ENCODE measurements at regions not wholly inside any gene's neighbourhood (a gene's known extent, or its start where the extent isn't known, plus 50 kb on each side); places are given as distances from the start of the nearest gene placed in this dataset.

GRCh38 chr1:61534847-61535246, 190.1 kb downstream of the TM2D1 start:
- Histone ChIP-seq H3K27ac (ENCODE audit: low read depth in 2 of 2, low read length in 2 of 2) (no peak overlapping the region), H3K36me3 (ENCODE audit: control insufficient read depth in 2 of 3, insufficient read depth in 3 of 3, low read length in 3 of 3) (no peaks in the 10 kb centered on the region), H3K9ac (ENCODE audit: low read length in 3 of 3) (no peak overlapping the region), H3K9me3 (ENCODE audit: control insufficient read depth in 2 of 3, insufficient read depth in 1 of 3, low read length in 3 of 3) (no peaks in the 10 kb centered on the region), H3K27me3 (ENCODE audit: control insufficient read depth, insufficient read depth, low read length) (no peaks in the 10 kb centered on the region), H3K4me3 (ENCODE audit: low read length in 3 of 3) (no peak overlapping the region), H3K4me1 (ENCODE audit: control insufficient read depth in 2 of 3, insufficient read depth in 2 of 3, low read depth in 1 of 3, low read length in 3 of 3) (no peaks in the 10 kb centered on the region)
- intact Hi-C loops (cut with DNase I): no loop called here
- no peak for FAIRE-seq
- DNase-seq: no peak
- no peak for TF ChIP-seq CTCF (IDR thresholded peaks at IDR 0.05; ENCODE audit: borderline replicate concordance, extremely low read depth, insufficient read depth)

GRCh38 chr1:61533546-61533945, 191.4 kb downstream of the TM2D1 start:
- no peaks in the 10 kb centered on the region for H3K9me3 ChIP-seq (ENCODE audit: control insufficient read depth in 2 of 3, insufficient read depth in 1 of 3, low read length in 3 of 3)
- TF ChIP-seq CTCF (IDR thresholded peaks at IDR 0.05; ENCODE audit: borderline replicate concordance, extremely low read depth, insufficient read depth): no peak
- intact Hi-C loops (cut with DNase I): no loop called here
- no peak overlapping the region for H3K27ac ChIP-seq (ENCODE audit: low read depth in 2 of 2, low read length in 2 of 2)
- H3K9ac ChIP-seq (ENCODE audit: low read length in 3 of 3): no peak overlapping the region
- FAIRE-seq (no peak), DNase-seq (no peak)
- no peak overlapping the region for H3K4me3 ChIP-seq (ENCODE audit: low read length in 3 of 3)
- no peaks in the 10 kb centered on the region for H3K36me3 ChIP-seq (ENCODE audit: control insufficient read depth in 2 of 3, insufficient read depth in 3 of 3, low read length in 3 of 3)
- no peaks in the 10 kb centered on the region for H3K4me1 ChIP-seq (ENCODE audit: control insufficient read depth in 2 of 3, insufficient read depth in 2 of 3, low read depth in 1 of 3, low read length in 3 of 3)
- no peaks in the 10 kb centered on the region for H3K27me3 ChIP-seq (ENCODE audit: control insufficient read depth, insufficient read depth, low read length)

GRCh38 chr1:61531716-61532115, 193.2 kb downstream of the TM2D1 start:
- H3K4me1 ChIP-seq (ENCODE audit: control insufficient read depth in 2 of 3, insufficient read depth in 2 of 3, low read depth in 1 of 3, low read length in 3 of 3): no peaks in the 10 kb centered on the region
- no peak overlapping the region for H3K4me3 ChIP-seq (ENCODE audit: low read length in 3 of 3)
- intact Hi-C loops (cut with DNase I): no loop called here
- no peak for FAIRE-seq
- H3K9ac ChIP-seq (ENCODE audit: low read length in 3 of 3): no peak overlapping the region
- no peaks in the 10 kb centered on the region for H3K27me3 ChIP-seq (ENCODE audit: control insufficient read depth, insufficient read depth, low read length)
- no peaks in the 10 kb centered on the region for H3K36me3 ChIP-seq (ENCODE audit: control insufficient read depth in 2 of 3, insufficient read depth in 3 of 3, low read length in 3 of 3)
- DNase-seq: no peak
- no peak overlapping the region for H3K27ac ChIP-seq (ENCODE audit: low read depth in 2 of 2, low read length in 2 of 2)
- TF ChIP-seq CTCF (IDR thresholded peaks at IDR 0.05; ENCODE audit: borderline replicate concordance, extremely low read depth, insufficient read depth): no peak
- H3K9me3 ChIP-seq (ENCODE audit: control insufficient read depth in 2 of 3, insufficient read depth in 1 of 3, low read length in 3 of 3): no peaks in the 10 kb centered on the region

GRCh38 chr1:61523893-61524605, 200.9 kb downstream of the TM2D1 start:
- intact Hi-C loops (cut with DNase I): no loop called here
- no peak overlapping the region for H3K4me3 ChIP-seq (ENCODE audit: low read length in 3 of 3)
- H3K36me3 ChIP-seq (ENCODE audit: control insufficient read depth in 2 of 3, insufficient read depth in 3 of 3, low read length in 3 of 3): no peaks in the 10 kb centered on the region
- no peaks in the 10 kb centered on the region for H3K9me3 ChIP-seq (ENCODE audit: control insufficient read depth in 2 of 3, insufficient read depth in 1 of 3, low read length in 3 of 3)
- FAIRE-seq: no peak
- no peaks in the 10 kb centered on the region for H3K4me1 ChIP-seq (ENCODE audit: control insufficient read depth in 2 of 3, insufficient read depth in 2 of 3, low read depth in 1 of 3, low read length in 3 of 3)
- TF ChIP-seq CTCF (IDR thresholded peaks at IDR 0.05; ENCODE audit: borderline replicate concordance, extremely low read depth, insufficient read depth): no peak
- no peak overlapping the region for H3K9ac ChIP-seq (ENCODE audit: low read length in 3 of 3)
- H3K27me3 ChIP-seq (ENCODE audit: control insufficient read depth, insufficient read depth, low read length): no peaks in the 10 kb centered on the region
- H3K27ac ChIP-seq (ENCODE audit: low read depth in 2 of 2, low read length in 2 of 2): no peak overlapping the region
- DNase-seq: peak in 2 of 5 donors; percentile 15 to 36

Data from kidney (tissue), 13 donors.